Lower leg skin (tissue), 3 donors: ENCODE measurements at regions not wholly inside any gene's neighbourhood (a gene's known extent, or its start where the extent isn't known, plus 50 kb on each side); places are given as distances from the start of the nearest gene placed in this dataset.

Experiments used
- CTCF ChIP-seq, 3 donors: fragments of 450-650 bp; IDR thresholded peaks; one replicate each; pipeline ENCODE4 v1.5.1; 2016; ENCODE audit warnings: antibody characterized with exemption in 3 of 3, mild to moderate bottlenecking in 3 of 3, moderate library complexity in 2 of 3
- POLR2A ChIP-seq, 2 donors: fragments of 450-650 bp; IDR thresholded peaks; one replicate each; pipeline ENCODE4 v1.6.1; 2016 to 2017; ENCODE audit warnings: antibody characterized with exemption in 2 of 2, mild to moderate bottlenecking in 1 of 2, moderate library complexity in 1 of 2

DNA sequence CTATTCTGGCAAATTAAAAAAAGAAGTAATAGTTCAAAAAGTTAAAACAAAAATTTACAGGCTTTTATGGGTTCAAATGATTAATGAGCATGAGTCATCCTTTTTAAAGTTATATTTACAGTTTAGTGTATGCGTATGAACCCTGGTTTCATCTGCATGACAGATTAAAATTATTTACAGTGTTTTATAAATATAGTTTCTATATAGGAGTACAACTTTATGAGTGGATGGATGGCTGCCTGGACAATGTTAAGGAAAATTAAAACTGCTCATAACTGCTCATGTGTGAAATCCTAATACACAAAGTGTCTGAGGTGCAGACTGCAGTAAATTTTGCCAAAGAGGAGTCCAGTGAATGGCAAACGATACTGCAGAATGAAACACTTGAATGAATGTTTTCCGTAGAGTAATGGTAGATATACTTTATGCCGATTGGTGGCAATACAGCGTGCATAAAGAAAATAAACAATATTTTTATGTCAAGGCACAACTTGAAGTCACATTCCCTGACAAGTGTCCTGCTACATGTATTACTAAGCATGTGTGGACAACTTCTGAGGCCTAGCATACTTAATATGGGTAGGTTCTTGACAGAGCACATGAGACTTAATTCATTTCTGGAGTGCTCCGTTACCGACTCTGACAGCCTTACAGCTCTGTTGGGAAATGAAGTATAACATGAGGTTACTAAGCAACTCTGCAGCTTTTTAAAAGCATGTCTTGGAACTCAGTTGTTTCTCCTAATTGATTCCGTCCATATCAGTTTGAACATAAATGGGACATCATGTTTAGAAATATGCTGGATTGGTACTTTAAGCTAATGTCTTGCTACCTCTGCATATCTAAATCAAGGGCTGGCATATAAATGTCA lies 985.6 kb upstream of the PCDH7 start:
- TF ChIP-seq CTCF (IDR thresholded peaks at IDR 0.05) (no peak), POLR2A (IDR thresholded peaks at IDR 0.05) (no peak)
